Endodermal cell (in vitro differentiated cells): ENCODE measurements at regions not wholly inside any gene's neighbourhood (a gene's known extent, or its start where the extent isn't known, plus 50 kb on each side); places are given as distances from the start of the nearest gene placed in this dataset.
A peak's percentile ranks its signal among the peaks of the same experiment; 100 is the strongest.

ENCODE experiments used
- DNase-seq: peaks from one replicate; pipeline ENCODE4 v3.0.0-alpha.2; 2017
- H3K27ac ChIP-seq: 2 replicates; pipeline ENCODE4 v1.5.1; 2013; ENCODE audit warnings: mild to moderate bottlenecking, low read depth, low read length, moderate library complexity
- H3K27me3 ChIP-seq: 2 replicates; pipeline ENCODE4 v1.6.1; 2013; ENCODE audit warnings: mild to moderate bottlenecking, low read length, moderate library complexity; ENCODE audit not compliant: insufficient read depth, control insufficient read depth, poor library complexity, severe bottlenecking
- H3K36me3 ChIP-seq: 2 replicates; pipeline ENCODE4 v1.7.0; 2013; ENCODE audit warnings: mild to moderate bottlenecking, low read length, moderate library complexity; ENCODE audit not compliant: control insufficient read depth, insufficient read depth
- H3K4me1 ChIP-seq: one replicate; pipeline ENCODE4 v1.7.0; 2013; ENCODE audit warnings: low read length; ENCODE audit not compliant: control insufficient read depth, insufficient read depth
- H3K4me3 ChIP-seq: 2 replicates; pipeline ENCODE4 v1.5.1; 2013; ENCODE audit warnings: mild to moderate bottlenecking, low read length, moderate library complexity
- H3K9ac ChIP-seq: 2 replicates; pipeline ENCODE4 v1.6.1; 2013; ENCODE audit warnings: mild to moderate bottlenecking, low read length, moderate library complexity; ENCODE audit not compliant: poor library complexity, severe bottlenecking; ENCODE audit errors: extremely low read depth
- H3K9me3 ChIP-seq: 2 replicates; pipeline ENCODE4 v1.6.1; 2013; ENCODE audit warnings: mild to moderate bottlenecking, low read length, moderate library complexity; ENCODE audit not compliant: control insufficient read depth
- H3K27ac Mint-ChIP-seq: 2 replicates; pipeline ENCODE4 v1.8.0; 2020; ENCODE audit warnings: mixed read lengths
- H3K27me3 Mint-ChIP-seq: 2 replicates; pipeline ENCODE4 v1.8.0; 2021; ENCODE audit warnings: mild to moderate bottlenecking, mixed read lengths; ENCODE audit not compliant: insufficient read depth
- H3K36me3 Mint-ChIP-seq: 2 replicates; pipeline ENCODE4 v1.8.0; 2020; ENCODE audit warnings: low read depth, mixed read lengths
- H3K4me1 Mint-ChIP-seq: 2 replicates; pipeline ENCODE4 v1.8.0; 2020; ENCODE audit warnings: mixed read lengths
- H3K4me3 Mint-ChIP-seq: 2 replicates; pipeline ENCODE4 v1.8.0; 2020; ENCODE audit warnings: mild to moderate bottlenecking, moderate library complexity, mixed read lengths
- H3K9me3 Mint-ChIP-seq: 2 replicates; pipeline ENCODE4 v1.8.0; 2020; ENCODE audit warnings: mild to moderate bottlenecking, mixed read lengths
- WGBS, 2 experiments: methylation state at CpG; one replicate each; pipeline versions ENCODE4 v1.1.5 to v1.1.7; 2013; ENCODE audit warnings: missing lambda C conversion rate in 2 of 2, mixed read lengths in 1 of 2; ENCODE audit not compliant: insufficient coverage in 1 of 2, insufficient read length in 1 of 2; 5-methylcytosine and 5-hydroxymethylcytosine counted together
- TF ChIP-seq, protein P1 (sequence below): fragments of 200-600 bp; sonication (generic); conservative IDR thresholded peaks from 2 replicates; pipeline ENCODE4 v1.5.0; 2021; ENCODE audit warnings: antibody characterized with exemption, mild to moderate bottlenecking

- WGBS, 2 experiments = 86% methylated on average over 3 of the region's 3 CpGs; no CpG with 5 or more reads in 1 of the 2 experiments
- Histone ChIP-seq H3K27ac (no peak overlapping the region), H3K9ac (no peak overlapping the region), H3K36me3 (no peaks in the 10 kb centered on the region), H3K9me3 (no peaks in the 10 kb centered on the region), H3K4me3 (no peak overlapping the region), H3K27me3 (no peaks in the 10 kb centered on the region), H3K4me1 (no peaks in the 10 kb centered on the region)
- H3K9me3 Mint-ChIP-seq = no peaks in the 10 kb centered on the region
- DNase-seq = no peak
- peaks cover 4% of the 10 kb centered on the region for H3K27me3 Mint-ChIP-seq
- H3K36me3 Mint-ChIP-seq = no peaks in the 10 kb centered on the region
- TF ChIP-seq, protein P1, sequence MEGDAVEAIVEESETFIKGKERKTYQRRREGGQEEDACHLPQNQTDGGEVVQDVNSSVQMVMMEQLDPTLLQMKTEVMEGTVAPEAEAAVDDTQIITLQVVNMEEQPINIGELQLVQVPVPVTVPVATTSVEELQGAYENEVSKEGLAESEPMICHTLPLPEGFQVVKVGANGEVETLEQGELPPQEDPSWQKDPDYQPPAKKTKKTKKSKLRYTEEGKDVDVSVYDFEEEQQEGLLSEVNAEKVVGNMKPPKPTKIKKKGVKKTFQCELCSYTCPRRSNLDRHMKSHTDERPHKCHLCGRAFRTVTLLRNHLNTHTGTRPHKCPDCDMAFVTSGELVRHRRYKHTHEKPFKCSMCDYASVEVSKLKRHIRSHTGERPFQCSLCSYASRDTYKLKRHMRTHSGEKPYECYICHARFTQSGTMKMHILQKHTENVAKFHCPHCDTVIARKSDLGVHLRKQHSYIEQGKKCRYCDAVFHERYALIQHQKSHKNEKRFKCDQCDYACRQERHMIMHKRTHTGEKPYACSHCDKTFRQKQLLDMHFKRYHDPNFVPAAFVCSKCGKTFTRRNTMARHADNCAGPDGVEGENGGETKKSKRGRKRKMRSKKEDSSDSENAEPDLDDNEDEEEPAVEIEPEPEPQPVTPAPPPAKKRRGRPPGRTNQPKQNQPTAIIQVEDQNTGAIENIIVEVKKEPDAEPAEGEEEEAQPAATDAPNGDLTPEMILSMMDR = no peak
- peaks cover 8% of the 10 kb centered on the region for H3K4me1 Mint-ChIP-seq
- no peak overlapping the region for H3K4me3 Mint-ChIP-seq
- H3K27ac Mint-ChIP-seq = no peak overlapping the region
Observed at GRCh38 chr2:118345465-118345864, 257.2 kb downstream of the INSIG2 start.

DNA sequence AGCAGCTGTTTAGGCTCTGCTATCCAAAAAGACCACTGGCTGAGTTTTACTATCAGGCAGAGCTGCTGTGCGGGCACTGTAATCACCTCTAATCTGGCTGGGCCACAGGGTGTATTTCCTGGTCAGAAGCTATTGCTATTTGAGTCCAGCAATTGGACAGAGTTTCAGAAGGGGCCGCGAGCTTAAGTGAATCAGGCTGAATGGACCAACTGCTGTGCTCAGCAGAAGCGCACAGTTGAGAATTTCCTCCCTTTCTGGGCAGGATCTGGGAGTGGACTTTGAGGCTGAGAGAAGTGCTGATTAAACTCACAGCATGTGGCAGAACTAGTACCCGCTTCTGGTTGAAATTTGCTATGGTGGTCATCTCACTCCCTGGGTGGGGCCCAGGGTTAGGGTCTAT lies 251.8 kb downstream of the INSIG2 start:
- peaks cover 10% of the 10 kb centered on the region for H3K9me3 ChIP-seq
- H3K4me3 ChIP-seq = no peak overlapping the region
- no peaks in the 10 kb centered on the region for H3K27me3 ChIP-seq
- H3K36me3 ChIP-seq = no peaks in the 10 kb centered on the region
- no peaks in the 10 kb centered on the region for H3K4me1 ChIP-seq
- no peaks in the 10 kb centered on the region for H3K27me3 Mint-ChIP-seq
- no peaks in the 10 kb centered on the region for H3K36me3 Mint-ChIP-seq
- WGBS, 2 experiments = 36 to 62% methylated on average over 4 to 5 of the region's 5 CpGs
- peaks cover 3% of the 10 kb centered on the region for H3K9me3 Mint-ChIP-seq
- H3K9ac ChIP-seq = no peak overlapping the region
- no peak overlapping the region for H3K27ac Mint-ChIP-seq
- H3K4me3 Mint-ChIP-seq = no peak overlapping the region
- peak; percentile 59 for DNase-seq
- H3K27ac ChIP-seq = no peak overlapping the region
- TF ChIP-seq, protein P1 = no peak
- peaks cover 12% of the 10 kb centered on the region for H3K4me1 Mint-ChIP-seq

- Mint-ChIP-seq H3K27ac (no peak overlapping the region), H3K27me3 (no peaks in the 10 kb centered on the region), H3K36me3 (no peaks in the 10 kb centered on the region), H3K4me3 (no peak overlapping the region), H3K4me1 (peaks cover 12% of the 10 kb centered on the region), H3K9me3 (peaks cover 3% of the 10 kb centered on the region)
- Histone ChIP-seq H3K27ac (no peak overlapping the region), H3K36me3 (no peaks in the 10 kb centered on the region), H3K4me3 (no peak overlapping the region), H3K9me3 (peaks cover 10% of the 10 kb centered on the region), H3K4me1 (no peaks in the 10 kb centered on the region), H3K27me3 (no peaks in the 10 kb centered on the region), H3K9ac (no peak overlapping the region)
- TF ChIP-seq, protein P1 = no peak
- WGBS, 2 experiments = 100% methylated on average over 1 of the region's 1 CpG
- no peak for DNase-seq
Observed at GRCh38 chr2:118339386-118339785, 251.1 kb downstream of the INSIG2 start.
